MCF 10A (cell line): ENCODE measurements at regions not wholly inside any gene's neighbourhood (a gene's known extent, or its start where the extent isn't known, plus 50 kb on each side); places are given as distances from the start of the nearest gene placed in this dataset.

Experiments used
- BruUV-seq: library from RNA; stranded (reverse); fragments of 400-500 nt; replicated peaks from 2 replicates; lab custom pipeline; 2021; lab: Mats Ljungman, UMichigan
- CTCF ChIA-PET: fragments of 300-600 bp; sonication (Branson Sonifier 250); formaldehyde crosslinking; extraction: SDS; loops from one replicate; lab custom pipeline; 2021; ENCODE audit warnings: antibody characterized with exemption, inconsistent platforms; lab: Yijun Ruan, JAX
- POLR2A ChIA-PET: fragments of 300-600, 350-650 bp; sonication (Branson Sonifier 250); formaldehyde crosslinking; extraction: SDS; loops from one replicate; lab custom pipeline; 2020; ENCODE audit warnings: antibody characterized with exemption, inconsistent platforms; lab: Yijun Ruan, JAX
- DNase-seq: peaks from one replicate; pipeline ENCODE4 v3.0.0-alpha.2; 2018; ENCODE audit not compliant: unreplicated experiment
- H3K27ac Mint-ChIP-seq: one replicate; pipeline ENCODE4 v1.8.0; 2022; ENCODE audit warnings: mild to moderate bottlenecking, low read depth, mixed read lengths; ENCODE audit not compliant: unreplicated experiment
- H3K27me3 Mint-ChIP-seq: one replicate; pipeline ENCODE4 v1.8.0; 2022; ENCODE audit warnings: mixed read lengths; ENCODE audit not compliant: insufficient read depth, unreplicated experiment
- H3K36me3 Mint-ChIP-seq: one replicate; pipeline ENCODE4 v1.8.0; 2022; ENCODE audit warnings: mild to moderate bottlenecking, moderate library complexity, mixed read lengths; ENCODE audit not compliant: insufficient read depth, unreplicated experiment
- H3K4me1 Mint-ChIP-seq: one replicate; pipeline ENCODE4 v1.8.0; 2022; ENCODE audit warnings: mixed read lengths; ENCODE audit not compliant: insufficient read depth, unreplicated experiment
- H3K4me3 Mint-ChIP-seq: one replicate; pipeline ENCODE4 v1.8.0; 2022; ENCODE audit warnings: mild to moderate bottlenecking, moderate library complexity, mixed read lengths; ENCODE audit not compliant: unreplicated experiment
- H3K9me3 Mint-ChIP-seq: one replicate; pipeline ENCODE4 v1.8.0; 2022; ENCODE audit warnings: mixed read lengths; ENCODE audit not compliant: unreplicated experiment
- intact Hi-C: fragments of 100-400 bp; cut with micrococcal nuclease; formaldehyde crosslinking; loops from 2 replicates; pipeline ENCODE4 v1.14.1; 2022
- TF ChIP-seq, protein P1 (sequence below): fragments of 200-600 bp; IDR thresholded peaks from one replicate; pipeline ENCODE4 v1.8.0; 2022; ENCODE audit warnings: antibody characterized with exemption, mild to moderate bottlenecking; ENCODE audit not compliant: unreplicated experiment

DNA sequence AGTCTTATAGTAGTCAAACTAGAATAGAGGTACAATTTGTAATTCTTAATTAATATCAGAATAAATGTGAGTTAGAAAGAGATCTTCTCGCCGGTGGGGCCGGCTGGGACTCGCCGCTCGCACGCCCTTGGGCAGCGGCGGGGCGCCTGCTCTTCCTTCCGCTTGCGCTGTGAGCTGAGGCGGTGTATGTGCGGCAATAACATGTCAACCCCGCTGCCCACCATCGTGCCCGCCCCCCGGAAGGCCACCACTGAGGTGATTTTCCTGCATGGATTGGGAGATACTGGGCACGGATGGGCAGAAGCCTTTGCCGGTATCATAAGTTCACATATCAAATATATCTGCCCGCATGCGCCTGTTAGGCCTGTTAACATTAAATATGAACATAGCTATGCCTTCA, 123.7 kb upstream of the OGFRL1 start:
- no peak overlapping the region for H3K27ac Mint-ChIP-seq
- H3K36me3 Mint-ChIP-seq: no peaks in the 10 kb centered on the region
- H3K4me3 Mint-ChIP-seq: no peak overlapping the region
- TF ChIP-seq, protein P1, sequence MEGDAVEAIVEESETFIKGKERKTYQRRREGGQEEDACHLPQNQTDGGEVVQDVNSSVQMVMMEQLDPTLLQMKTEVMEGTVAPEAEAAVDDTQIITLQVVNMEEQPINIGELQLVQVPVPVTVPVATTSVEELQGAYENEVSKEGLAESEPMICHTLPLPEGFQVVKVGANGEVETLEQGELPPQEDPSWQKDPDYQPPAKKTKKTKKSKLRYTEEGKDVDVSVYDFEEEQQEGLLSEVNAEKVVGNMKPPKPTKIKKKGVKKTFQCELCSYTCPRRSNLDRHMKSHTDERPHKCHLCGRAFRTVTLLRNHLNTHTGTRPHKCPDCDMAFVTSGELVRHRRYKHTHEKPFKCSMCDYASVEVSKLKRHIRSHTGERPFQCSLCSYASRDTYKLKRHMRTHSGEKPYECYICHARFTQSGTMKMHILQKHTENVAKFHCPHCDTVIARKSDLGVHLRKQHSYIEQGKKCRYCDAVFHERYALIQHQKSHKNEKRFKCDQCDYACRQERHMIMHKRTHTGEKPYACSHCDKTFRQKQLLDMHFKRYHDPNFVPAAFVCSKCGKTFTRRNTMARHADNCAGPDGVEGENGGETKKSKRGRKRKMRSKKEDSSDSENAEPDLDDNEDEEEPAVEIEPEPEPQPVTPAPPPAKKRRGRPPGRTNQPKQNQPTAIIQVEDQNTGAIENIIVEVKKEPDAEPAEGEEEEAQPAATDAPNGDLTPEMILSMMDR: no peak
- intact Hi-C loops: no loop called here
- DNase-seq: no peak
- peaks cover 37% of the 10 kb centered on the region for H3K27me3 Mint-ChIP-seq
- ChIA-PET CTCF (interaction anchor here (1.6 kb wide), 1 partner anchor 186 kb away, joined by 4 read pairs; no protein-coding TSS in a partner anchor), POLR2A (no interaction called here)
- no TSS peak for BruUV-seq
- H3K4me1 Mint-ChIP-seq: no peaks in the 10 kb centered on the region
- H3K9me3 Mint-ChIP-seq: no peaks in the 10 kb centered on the region

DNA sequence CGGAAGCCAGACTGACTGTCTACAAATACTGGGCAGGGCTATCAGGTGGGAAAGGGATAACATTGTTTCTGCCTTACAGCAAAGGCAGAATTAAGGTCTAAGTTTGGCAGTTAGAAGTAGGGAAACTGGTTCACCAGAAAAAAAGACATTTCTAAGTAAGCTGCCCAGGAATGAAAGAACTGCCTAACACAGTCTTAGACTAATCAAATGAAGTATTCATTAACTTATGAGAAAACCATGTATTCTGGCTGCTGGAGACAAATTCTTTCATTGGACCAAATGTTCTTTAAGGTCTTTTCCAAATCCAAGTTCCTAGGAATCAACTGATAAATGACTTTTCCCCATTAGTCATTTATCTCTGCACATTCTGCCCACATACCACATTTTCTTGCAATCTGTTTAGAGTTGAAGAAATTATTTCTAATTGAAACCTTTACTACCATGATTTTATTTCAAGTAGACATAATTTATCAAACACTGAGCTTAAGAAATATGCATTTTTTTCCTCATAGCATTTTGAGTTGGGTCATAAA, 120.3 kb upstream of the OGFRL1 start:
- no TSS peak for BruUV-seq
- Mint-ChIP-seq H3K9me3 (no peaks in the 10 kb centered on the region), H3K4me1 (no peaks in the 10 kb centered on the region), H3K27me3 (peaks cover 39% of the 10 kb centered on the region), H3K27ac (no peak overlapping the region), H3K4me3 (no peak overlapping the region), H3K36me3 (no peaks in the 10 kb centered on the region)
- TF ChIP-seq, protein P1: no peak
- intact Hi-C loops: no loop called here
- ChIA-PET CTCF (interaction anchor here (0.5 to 1.2 kb wide), 2 partner anchors 20 to 125 kb away, joined by 4 to 5 read pairs; no protein-coding TSS in a partner anchor), POLR2A (no interaction called here)
- DNase-seq: no peak

DNA sequence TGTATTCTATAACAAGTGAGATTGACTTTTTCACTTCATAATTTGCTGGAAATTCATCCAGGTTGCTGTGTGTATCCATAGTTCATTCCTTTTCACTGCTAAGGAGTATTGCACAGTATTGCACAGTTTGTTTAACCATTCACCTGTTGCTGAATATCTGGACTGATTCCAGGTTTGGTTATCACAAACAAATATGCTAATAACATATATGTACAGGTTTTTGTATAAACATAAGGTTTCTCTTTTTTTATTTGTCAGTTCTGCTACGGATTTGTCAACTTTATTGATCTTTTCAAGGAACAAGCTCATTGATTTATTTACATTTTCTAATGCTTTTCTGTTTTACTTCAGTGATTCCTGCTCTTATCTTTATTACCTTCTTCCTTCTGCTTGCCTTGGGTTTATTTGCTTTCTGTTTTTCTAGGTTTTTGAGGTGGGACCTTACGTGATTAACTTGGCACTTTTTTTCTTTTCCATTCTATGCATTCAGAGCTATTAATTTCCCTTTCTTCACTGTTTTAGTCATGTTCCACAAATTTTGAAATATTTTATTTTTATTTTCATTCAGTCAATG, 117.0 kb upstream of the OGFRL1 start:
- H3K27ac Mint-ChIP-seq: no peak overlapping the region
- no peaks in the 10 kb centered on the region for H3K4me1 Mint-ChIP-seq
- POLR2A ChIA-PET: interaction anchor here (0.7 kb wide), 1 partner anchor 13 kb away, joined by 3 read pairs; no protein-coding TSS in a partner anchor
- TF ChIP-seq, protein P1: no peak
- H3K9me3 Mint-ChIP-seq: no peaks in the 10 kb centered on the region
- H3K36me3 Mint-ChIP-seq: no peaks in the 10 kb centered on the region
- H3K27me3 Mint-ChIP-seq: peaks cover 29% of the 10 kb centered on the region
- intact Hi-C loops: no loop called here
- CTCF ChIA-PET: no interaction called here
- DNase-seq: no peak
- no TSS peak for BruUV-seq
- H3K4me3 Mint-ChIP-seq: no peak overlapping the region

DNA sequence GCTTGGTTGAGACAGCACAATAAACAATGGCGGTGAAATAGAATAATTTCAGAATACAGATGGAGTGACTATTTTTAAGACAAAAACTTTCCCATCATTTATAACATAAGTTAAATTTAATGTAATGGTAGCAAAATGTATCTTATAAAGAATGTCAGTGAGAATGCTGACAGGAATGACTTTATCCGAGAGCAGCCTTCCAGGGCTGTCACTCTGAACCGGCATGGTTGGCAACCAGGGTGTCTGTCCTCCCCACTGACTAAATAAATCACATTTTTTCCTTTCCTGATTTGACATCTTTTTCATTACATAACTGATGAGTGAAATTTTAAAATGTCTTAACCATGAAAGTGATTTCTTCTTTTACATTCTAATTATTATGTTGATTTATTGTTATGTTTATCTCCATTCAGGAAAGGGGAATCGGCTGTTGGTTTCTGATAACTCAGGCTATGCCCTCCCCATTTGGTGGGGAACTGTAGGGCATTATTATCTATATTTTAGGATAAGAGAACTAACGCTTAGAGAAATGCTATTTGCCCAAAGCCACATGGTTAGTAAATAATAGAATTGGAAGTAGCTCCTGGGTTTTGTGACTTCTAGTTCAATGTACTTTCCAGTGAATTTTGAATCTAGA, 109.2 kb upstream of the OGFRL1 start:
- ChIA-PET CTCF (interaction anchor here (0.6 to 0.7 kb wide), 4 partner anchors 15 to 841 kb away, joined by 3 to 6 read pairs (median 4); no protein-coding TSS in a partner anchor), POLR2A (no interaction called here)
- no TSS peak for BruUV-seq
- no peak overlapping the region for H3K4me3 Mint-ChIP-seq
- TF ChIP-seq, protein P1: no peak
- H3K36me3 Mint-ChIP-seq: no peaks in the 10 kb centered on the region
- no peak for DNase-seq
- no peaks in the 10 kb centered on the region for H3K9me3 Mint-ChIP-seq
- no peaks in the 10 kb centered on the region for H3K27me3 Mint-ChIP-seq
- peaks cover 10% of the 10 kb centered on the region for H3K4me1 Mint-ChIP-seq
- intact Hi-C loops: no loop called here
- no peak overlapping the region for H3K27ac Mint-ChIP-seq
